Nephron progenitor cell (in vitro differentiated cells): ENCODE measurements at regions not wholly inside any gene's neighbourhood (a gene's known extent, or its start where the extent isn't known, plus 50 kb on each side); places are given as distances from the start of the nearest gene placed in this dataset.

Experiments
- DNase-seq: peaks from one replicate; pipeline ENCODE4 v3.0.0; 2021
- H3K27ac Mint-ChIP-seq: 2 replicates; pipeline ENCODE4 v1.8.0; 2021; ENCODE audit warnings: mild to moderate bottlenecking, moderate library complexity, mixed read lengths
- H3K27me3 Mint-ChIP-seq: 2 replicates; pipeline ENCODE4 v1.8.0; 2021; ENCODE audit warnings: mild to moderate bottlenecking, low read depth, mixed read lengths; ENCODE audit not compliant: poor library complexity
- H3K36me3 Mint-ChIP-seq: 2 replicates; pipeline ENCODE4 v1.8.0; 2021; ENCODE audit warnings: low read depth, mixed read lengths
- H3K4me1 Mint-ChIP-seq: 2 replicates; pipeline ENCODE4 v1.8.0; 2021; ENCODE audit warnings: mixed read lengths
- H3K4me3 Mint-ChIP-seq: 2 replicates; pipeline ENCODE4 v1.8.0; 2021; ENCODE audit warnings: mild to moderate bottlenecking, moderate library complexity, mixed read lengths
- H3K9me3 Mint-ChIP-seq: 2 replicates; pipeline ENCODE4 v1.8.0; 2021; ENCODE audit warnings: mild to moderate bottlenecking, moderate library complexity, mixed read lengths
- TF ChIP-seq, protein P1 (sequence below): fragments of 200-600 bp; sonication (generic); IDR thresholded peaks from 2 replicates; pipeline ENCODE4 v1.5.0; 2021; ENCODE audit warnings: antibody characterized with exemption

GRCh38 chr20:7589164-7589563, 351.1 kb downstream of the HAO1 start:
- no peak overlapping the region for H3K27ac Mint-ChIP-seq
- TF ChIP-seq, protein P1, sequence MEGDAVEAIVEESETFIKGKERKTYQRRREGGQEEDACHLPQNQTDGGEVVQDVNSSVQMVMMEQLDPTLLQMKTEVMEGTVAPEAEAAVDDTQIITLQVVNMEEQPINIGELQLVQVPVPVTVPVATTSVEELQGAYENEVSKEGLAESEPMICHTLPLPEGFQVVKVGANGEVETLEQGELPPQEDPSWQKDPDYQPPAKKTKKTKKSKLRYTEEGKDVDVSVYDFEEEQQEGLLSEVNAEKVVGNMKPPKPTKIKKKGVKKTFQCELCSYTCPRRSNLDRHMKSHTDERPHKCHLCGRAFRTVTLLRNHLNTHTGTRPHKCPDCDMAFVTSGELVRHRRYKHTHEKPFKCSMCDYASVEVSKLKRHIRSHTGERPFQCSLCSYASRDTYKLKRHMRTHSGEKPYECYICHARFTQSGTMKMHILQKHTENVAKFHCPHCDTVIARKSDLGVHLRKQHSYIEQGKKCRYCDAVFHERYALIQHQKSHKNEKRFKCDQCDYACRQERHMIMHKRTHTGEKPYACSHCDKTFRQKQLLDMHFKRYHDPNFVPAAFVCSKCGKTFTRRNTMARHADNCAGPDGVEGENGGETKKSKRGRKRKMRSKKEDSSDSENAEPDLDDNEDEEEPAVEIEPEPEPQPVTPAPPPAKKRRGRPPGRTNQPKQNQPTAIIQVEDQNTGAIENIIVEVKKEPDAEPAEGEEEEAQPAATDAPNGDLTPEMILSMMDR: no peak
- no peaks in the 10 kb centered on the region for H3K4me1 Mint-ChIP-seq
- no peak overlapping the region for H3K4me3 Mint-ChIP-seq
- no peaks in the 10 kb centered on the region for H3K27me3 Mint-ChIP-seq
- H3K36me3 Mint-ChIP-seq: no peaks in the 10 kb centered on the region
- no peak for DNase-seq
- H3K9me3 Mint-ChIP-seq: no peaks in the 10 kb centered on the region

- Mint-ChIP-seq H3K36me3 (no peaks in the 10 kb centered on the region), H3K4me1 (no peaks in the 10 kb centered on the region), H3K4me3 (no peak overlapping the region), H3K27me3 (peaks cover 10% of the 10 kb centered on the region), H3K9me3 (no peaks in the 10 kb centered on the region), H3K27ac (no peak overlapping the region)
- TF ChIP-seq, protein P1: no peak
- DNase-seq: no peak
These were observed 343.7 kb downstream of the HAO1 start for GRCh38 chr20:7596541-7596940.

DNA sequence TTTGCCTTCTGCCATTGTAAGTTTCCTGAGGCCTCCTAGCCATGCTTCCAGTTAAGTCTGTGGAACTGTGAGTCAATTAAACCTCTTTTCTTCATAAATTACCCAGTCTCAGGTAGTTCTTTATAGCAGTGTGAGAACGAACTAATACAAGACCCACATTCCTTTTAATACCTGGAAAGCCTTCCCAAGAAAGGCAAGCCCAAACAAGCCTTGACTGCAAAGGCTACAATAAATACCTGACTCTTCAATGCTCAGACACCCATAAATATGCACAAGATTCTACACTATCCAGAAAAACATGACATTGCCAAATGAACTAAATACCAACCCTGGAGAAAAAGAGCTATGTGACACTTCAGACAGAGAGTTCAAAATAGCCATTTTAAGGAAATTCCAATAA, 338.8 kb downstream of the HAO1 start:
- Mint-ChIP-seq H3K4me1 (no peaks in the 10 kb centered on the region), H3K4me3 (no peak overlapping the region), H3K27me3 (peaks cover 5% of the 10 kb centered on the region), H3K27ac (no peak overlapping the region), H3K36me3 (no peaks in the 10 kb centered on the region), H3K9me3 (no peaks in the 10 kb centered on the region)
- DNase-seq: no peak
- TF ChIP-seq, protein P1: no peak

DNA sequence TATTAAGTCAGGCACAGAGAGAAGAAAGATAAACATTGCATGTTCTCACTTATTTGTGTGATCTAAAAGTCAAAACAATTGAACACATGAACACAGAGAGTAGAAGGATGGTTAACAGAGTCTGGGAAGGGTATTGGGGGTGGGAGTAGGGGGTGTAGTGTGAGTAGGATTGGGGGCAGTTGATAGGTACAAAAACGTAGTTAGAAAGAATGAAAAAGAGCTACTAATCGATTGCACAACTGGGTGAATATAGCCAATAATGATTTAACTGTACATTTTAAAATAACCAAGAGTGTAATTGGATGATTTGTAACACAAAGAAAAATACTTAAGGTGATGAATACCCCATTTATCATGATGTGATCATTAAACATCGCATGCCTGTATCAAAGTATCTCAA, 333.3 kb downstream of the HAO1 start:
- H3K9me3 Mint-ChIP-seq: no peaks in the 10 kb centered on the region
- TF ChIP-seq, protein P1: no peak
- DNase-seq: no peak
- H3K36me3 Mint-ChIP-seq: no peaks in the 10 kb centered on the region
- no peaks in the 10 kb centered on the region for H3K4me1 Mint-ChIP-seq
- H3K27me3 Mint-ChIP-seq: no peaks in the 10 kb centered on the region
- H3K27ac Mint-ChIP-seq: no peak overlapping the region
- no peak overlapping the region for H3K4me3 Mint-ChIP-seq

DNA sequence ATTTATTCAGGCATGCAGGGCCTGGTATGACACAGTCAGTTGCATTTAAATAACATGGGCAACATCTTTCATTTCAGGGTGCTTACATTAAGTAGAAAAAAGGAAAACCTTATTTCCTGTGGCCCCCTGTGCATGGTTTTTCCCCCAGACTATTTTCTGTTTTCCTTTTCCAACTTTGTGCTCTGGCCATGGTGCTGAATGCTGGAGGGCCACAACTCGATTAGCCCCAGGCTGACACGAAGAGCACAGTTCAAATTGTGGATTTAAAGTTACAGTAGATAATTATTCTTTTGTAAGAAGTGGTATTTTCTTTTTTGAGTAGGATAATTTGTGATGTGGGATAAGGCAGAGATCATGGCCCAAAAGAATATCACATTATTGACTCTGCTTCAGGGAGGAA, 332.0 kb downstream of the HAO1 start:
- no peak overlapping the region for H3K4me3 Mint-ChIP-seq
- peak; percentile 56 for DNase-seq

DNA sequence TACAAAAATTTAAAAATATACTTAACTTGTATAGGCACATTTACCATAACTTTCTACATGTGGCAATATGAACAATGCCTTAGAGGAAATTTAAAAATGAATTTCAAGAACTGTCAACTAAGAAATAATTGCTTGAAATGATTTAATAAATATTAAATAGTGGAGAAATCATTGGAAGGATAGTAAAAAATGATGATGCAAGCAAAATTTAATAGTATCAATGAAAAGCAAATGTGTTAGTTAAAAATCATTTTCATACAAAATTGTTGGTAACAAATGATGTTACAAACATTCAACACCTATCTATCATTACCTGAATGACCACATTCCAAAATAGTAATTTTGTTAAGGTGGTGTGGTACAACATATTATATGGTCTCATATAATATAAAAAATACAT, 331.0 kb downstream of the HAO1 start:
- DNase-seq: no peak
- Mint-ChIP-seq H3K4me1 (no peaks in the 10 kb centered on the region), H3K36me3 (no peaks in the 10 kb centered on the region), H3K4me3 (no peak overlapping the region), H3K27me3 (no peaks in the 10 kb centered on the region), H3K27ac (no peak overlapping the region), H3K9me3 (no peaks in the 10 kb centered on the region)
- TF ChIP-seq, protein P1: no peak

More for the DNA sequence above, 332.0 kb downstream of the HAO1 start:
- H3K27me3 Mint-ChIP-seq: no peaks in the 10 kb centered on the region
- H3K9me3 Mint-ChIP-seq: no peaks in the 10 kb centered on the region
- TF ChIP-seq, protein P1: no peak
- H3K4me1 Mint-ChIP-seq: no peaks in the 10 kb centered on the region
- H3K36me3 Mint-ChIP-seq: no peaks in the 10 kb centered on the region
- no peak overlapping the region for H3K27ac Mint-ChIP-seq
